HG02943 (cell line): ENCODE measurements at regions not wholly inside any gene's neighbourhood (a gene's known extent, or its start where the extent isn't known, plus 50 kb on each side); places are given as distances from the start of the nearest gene placed in this dataset.
"Not testable (repeated sequence)": the region's sequence is repeated elsewhere in the genome, so short reads cannot be mapped to it uniquely, and the experiment has no call there.

Experiments used
- ATAC-seq: cut with Tn5 transposase; IDR thresholded peaks from one replicate; pipeline ENCODE4 v1.9.1; 2021; ENCODE audit warnings: mild to moderate bottlenecking, low read depth, moderate library complexity; ENCODE audit not compliant: unreplicated experiment

- ATAC-seq: no peak
These were observed 135.0 kb downstream of the RALA start for GRCh38 chr7:39758234-39758970.

GRCh38 chr7:39761449-39761848, 138.1 kb downstream of the RALA start:
- no peak for ATAC-seq

- ATAC-seq: not testable (repeated sequence)
These were observed 139.1 kb downstream of the RALA start for GRCh38 chr7:39762466-39762865.

- not testable (repeated sequence) for ATAC-seq
These were observed 139.5 kb downstream of the RALA start for GRCh38 chr7:39762881-39763280.

GRCh38 chr7:39765833-39766232, 142.5 kb downstream of the RALA start:
- ATAC-seq: not testable (repeated sequence)

- ATAC-seq: not testable (repeated sequence)
These were observed 145.1 kb downstream of the RALA start for GRCh38 chr7:39768439-39768838.

GRCh38 chr7:39774341-39774851, 151.0 kb downstream of the RALA start:
- not testable (repeated sequence) for ATAC-seq

GRCh38 chr7:39781557-39781956, 158.2 kb downstream of the RALA start:
- ATAC-seq: not testable (repeated sequence)

GRCh38 chr7:39786440-39786839, 163.1 kb downstream of the RALA start:
- ATAC-seq: not testable (repeated sequence)

GRCh38 chr7:39791035-39791434, 159.0 kb upstream of the CDK13 start:
- not testable (repeated sequence) for ATAC-seq

GRCh38 chr7:39791911-39792310, 158.1 kb upstream of the CDK13 start:
- not testable (repeated sequence) for ATAC-seq

- not testable (repeated sequence) for ATAC-seq
These were observed 157.0 kb upstream of the CDK13 start for GRCh38 chr7:39793026-39793425.

- not testable (repeated sequence) for ATAC-seq
These were observed 156.2 kb upstream of the CDK13 start for GRCh38 chr7:39793851-39794250.

GRCh38 chr7:39796947-39797346, 153.1 kb upstream of the CDK13 start:
- not testable (repeated sequence) for ATAC-seq

- ATAC-seq: not testable (repeated sequence)
These were observed 152.0 kb upstream of the CDK13 start for GRCh38 chr7:39798077-39798476.

- ATAC-seq: no peak
These were observed 141.1 kb upstream of the CDK13 start for GRCh38 chr7:39808796-39809481.

- ATAC-seq: no peak
These were observed 139.8 kb upstream of the CDK13 start for GRCh38 chr7:39810204-39810642.

- no peak for ATAC-seq
These were observed 139.3 kb upstream of the CDK13 start for GRCh38 chr7:39810710-39811109.

- no peak for ATAC-seq
These were observed 138.9 kb upstream of the CDK13 start for GRCh38 chr7:39811161-39811614.

- no peak for ATAC-seq
These were observed 133.5 kb upstream of the CDK13 start for GRCh38 chr7:39816462-39817060.

GRCh38 chr7:39819514-39819913, 130.5 kb upstream of the CDK13 start:
- no peak for ATAC-seq
